ENCODE measurements at regions not wholly inside any gene's neighbourhood (a gene's known extent, or its start where the extent isn't known, plus 50 kb on each side); places are given as distances from the start of the nearest gene placed in this dataset.

DNA sequence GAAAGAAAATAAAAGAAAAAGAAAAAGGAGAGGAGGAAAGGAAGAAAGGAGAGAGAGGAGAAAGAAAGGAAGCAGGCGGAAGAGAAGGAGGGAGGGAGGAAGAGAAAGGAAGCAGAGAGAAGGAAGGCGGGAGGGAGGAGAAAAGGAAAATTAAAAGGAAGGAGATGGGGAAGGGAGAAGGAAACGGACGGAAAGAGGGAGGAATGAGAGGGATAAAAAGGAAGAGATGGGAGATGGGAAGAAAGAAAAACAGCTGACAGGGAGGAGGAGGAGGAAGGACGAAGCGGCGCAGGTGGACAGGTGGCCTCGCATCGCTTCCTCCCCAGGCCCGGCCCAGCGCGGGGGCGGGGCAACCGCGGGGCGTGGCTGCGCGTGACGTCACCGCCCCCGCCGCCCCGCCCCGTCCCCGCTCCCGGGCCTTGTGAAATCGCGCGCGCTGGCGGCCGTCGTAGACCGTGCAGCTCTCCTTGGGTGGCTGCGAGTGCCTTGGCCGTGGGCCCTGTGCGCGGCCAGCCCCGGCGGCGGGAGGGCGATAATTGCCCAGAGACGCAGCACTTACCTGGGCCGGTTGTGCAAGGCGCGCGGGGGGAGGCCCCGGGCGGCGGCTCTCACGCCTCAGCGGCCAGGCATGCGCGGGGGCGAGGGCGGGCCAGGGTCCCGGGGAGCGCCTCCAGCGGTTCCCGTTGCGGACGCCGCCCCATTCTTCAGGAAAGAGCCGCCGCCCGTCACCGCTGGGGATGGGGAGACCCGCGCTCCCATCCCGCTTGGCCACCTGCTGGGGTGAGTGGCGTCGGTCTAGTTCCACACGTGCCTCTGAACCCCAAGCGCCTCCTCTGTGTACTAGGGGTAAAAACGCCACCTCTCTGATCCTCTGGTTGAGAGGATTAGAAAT is 49.6 kb upstream of the FOXE1 start:
- CTCF ChIA-PET: no interaction called here
- Mint-ChIP-seq H3K4me1 (ENCODE audit: low read depth) (peaks cover 3% of the 10 kb centered on the region), H3K36me3 (no peaks in the 10 kb centered on the region), H3K9me3 (no peaks in the 10 kb centered on the region), H3K4me3 (peak overlapping the region; percentile 70), H3K27ac (no peak overlapping the region), H3K27me3 (peaks cover 15% of the 10 kb centered on the region)
- POLR2A ChIA-PET: no interaction called here
- intact Hi-C loops (cut with micrococcal nuclease): loop anchor here (5.0 to 10.0 kb wide), 3 partner anchors 44 to 169 kb away; partner anchors contain the start of genes NCBP1 and TSTD2
- DNase-seq: peak; percentile 75

Measured in activated CD4-positive, alpha-beta memory T cell treated with anti-CD3 and anti-CD28 coated beads for 36 hours (primary cell).